ENCODE measurements at regions not wholly inside any gene's neighbourhood (a gene's known extent, or its start where the extent isn't known, plus 50 kb on each side); places are given as distances from the start of the nearest gene placed in this dataset.

DNA sequence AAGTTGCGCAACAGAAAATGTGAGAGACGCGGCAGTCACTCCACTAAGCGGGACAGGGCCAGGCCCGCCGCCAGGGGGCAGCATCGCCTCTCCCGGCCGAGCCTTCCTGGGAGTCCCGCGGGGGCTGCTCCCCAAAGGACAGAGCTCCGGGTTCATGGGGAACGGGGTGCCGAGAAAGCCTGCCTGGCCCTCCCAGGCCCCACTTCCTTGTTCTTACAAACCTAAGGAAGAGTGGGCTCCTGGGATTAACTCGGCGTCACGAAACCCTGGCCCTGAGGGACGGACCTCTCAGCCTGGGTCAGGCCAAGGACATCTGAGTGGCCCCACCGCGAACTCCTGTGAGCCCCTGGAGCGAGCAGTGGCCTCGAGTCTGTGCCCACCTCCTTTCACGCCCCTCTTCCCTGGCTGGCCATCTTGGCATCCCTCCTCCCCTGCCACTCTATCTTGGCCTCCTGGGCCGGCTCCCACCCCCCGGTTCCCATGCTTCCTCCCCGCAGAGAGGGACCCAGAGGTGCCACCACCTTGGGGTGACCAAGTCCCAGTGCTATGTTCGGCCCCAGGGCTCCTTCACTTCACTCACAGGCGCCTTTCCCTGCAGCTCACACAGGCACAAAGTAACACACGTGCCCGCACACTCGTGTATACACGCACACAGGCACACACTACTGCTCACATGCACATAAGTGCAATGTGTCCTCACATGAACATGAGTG lies 99.9 kb upstream of the FGF3 start:
- DNase-seq = peak; percentile 22 to 61

DNA sequence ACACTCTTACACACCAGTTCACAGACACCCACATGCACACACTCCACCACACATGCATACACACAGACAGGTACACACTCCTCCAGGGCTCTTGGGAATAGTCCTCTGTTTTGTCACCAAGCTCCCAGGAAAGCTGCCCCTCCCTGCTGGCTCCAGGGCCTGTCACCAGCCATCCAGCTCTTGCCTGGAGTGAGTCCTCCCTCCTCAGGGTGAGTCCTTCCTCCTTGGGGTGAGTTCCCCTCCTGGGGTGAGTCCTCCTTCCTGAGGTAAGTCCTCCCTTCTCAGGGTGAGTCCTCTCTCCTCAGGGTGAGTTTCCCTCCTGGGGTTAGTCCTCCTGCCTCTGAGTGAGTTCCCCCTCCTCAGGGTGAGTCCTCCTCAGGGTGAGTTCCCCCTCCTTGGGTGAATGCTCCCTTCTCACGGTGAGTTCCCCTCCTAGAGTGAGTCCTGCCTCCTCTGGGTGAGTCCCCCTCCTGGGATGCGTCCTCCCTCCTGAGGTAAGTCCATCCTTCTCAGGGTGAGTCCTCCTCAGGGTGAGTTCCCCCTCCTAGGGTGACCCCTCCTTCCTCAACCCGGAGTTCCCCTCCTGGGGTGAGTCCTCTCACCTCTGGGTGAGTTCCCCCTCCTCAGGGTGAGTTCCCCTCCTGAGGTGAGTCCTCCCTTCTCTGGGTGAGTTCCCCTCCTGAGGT lies 100.6 kb upstream of the FGF3 start:
- DNase-seq = no peak

DNA sequence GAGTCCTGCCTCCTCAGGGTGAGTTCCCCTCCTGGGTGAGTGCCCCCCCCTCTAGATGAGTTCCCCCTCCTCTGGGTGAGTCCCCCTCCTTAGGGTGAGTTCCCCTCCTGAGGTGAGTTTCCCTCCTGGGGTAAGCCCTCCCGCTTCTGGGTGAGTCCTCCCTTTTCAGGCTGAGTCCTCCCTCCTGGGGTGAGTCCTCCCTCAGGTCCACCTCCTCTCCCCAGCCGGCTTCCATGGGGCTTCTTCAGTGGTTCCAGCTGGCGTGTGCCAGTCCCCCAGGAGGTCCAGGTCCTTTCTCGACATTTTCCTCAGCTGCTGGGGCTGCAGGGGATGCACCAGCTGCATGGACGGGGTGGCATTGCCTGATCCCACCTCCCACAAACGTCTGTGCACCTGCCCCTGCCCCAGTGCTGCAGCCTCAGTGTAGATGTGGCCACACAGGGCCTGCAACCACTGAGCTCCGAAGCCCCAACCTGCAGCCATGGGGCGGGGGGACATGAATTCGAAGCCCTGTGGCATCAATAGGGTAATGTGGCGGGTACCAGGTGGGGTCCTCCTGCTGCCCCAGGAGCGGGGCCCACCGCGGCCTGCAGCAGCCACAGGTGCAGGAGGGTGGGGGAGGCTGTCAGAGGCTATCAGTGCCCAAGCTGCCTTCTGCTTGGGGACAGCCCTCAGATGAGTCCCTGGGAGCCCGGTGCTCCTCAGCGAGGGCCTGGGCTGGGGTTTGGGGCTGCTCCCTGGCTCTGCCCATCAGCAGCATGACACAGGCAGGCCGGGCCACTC lies 101.3 kb upstream of the FGF3 start:
- DNase-seq = no peak

DNA sequence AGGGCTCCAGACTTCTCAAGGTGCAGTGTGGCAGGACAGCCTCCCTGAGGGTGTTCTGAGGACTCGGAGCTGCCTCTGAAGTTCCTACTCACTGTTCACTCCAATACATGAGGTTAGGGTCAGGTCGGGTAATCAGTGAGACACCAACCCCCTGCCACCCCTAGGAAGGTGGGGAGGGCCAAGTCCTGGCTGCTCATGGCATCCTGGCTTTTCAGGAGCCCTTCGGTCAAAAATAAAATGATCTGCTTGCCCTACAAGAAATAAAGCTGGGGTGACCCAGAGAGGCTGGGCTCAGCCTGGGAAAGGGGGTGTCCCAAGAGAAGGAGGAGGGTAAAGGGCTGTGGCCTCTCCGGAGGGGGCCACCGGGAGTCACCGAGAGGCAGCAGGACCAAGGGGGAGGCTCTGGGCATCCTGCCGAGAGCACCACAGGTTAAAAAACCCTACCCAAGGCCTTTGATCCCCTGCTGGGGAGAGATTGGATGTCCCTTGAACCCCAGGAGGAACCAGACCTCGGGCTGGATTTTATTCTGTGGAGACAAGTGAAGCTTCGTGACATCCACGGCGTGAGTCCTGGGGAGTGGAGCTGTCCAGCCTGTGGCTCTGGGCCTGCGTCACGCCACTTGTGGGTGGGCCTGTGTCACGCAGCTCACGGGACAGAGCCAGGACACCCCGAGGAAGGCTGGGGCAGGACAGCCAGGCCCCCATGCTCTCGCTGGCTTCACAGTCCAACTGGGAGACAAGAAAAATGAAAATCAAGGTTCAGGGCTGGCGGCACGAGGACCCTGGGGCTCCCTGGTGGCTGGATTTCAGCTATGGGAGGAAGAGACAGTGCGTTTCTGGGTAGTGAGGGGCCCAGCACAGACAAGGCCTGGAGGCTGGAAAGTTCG lies 102.2 kb upstream of the FGF3 start:
- no peak for DNase-seq

DNA sequence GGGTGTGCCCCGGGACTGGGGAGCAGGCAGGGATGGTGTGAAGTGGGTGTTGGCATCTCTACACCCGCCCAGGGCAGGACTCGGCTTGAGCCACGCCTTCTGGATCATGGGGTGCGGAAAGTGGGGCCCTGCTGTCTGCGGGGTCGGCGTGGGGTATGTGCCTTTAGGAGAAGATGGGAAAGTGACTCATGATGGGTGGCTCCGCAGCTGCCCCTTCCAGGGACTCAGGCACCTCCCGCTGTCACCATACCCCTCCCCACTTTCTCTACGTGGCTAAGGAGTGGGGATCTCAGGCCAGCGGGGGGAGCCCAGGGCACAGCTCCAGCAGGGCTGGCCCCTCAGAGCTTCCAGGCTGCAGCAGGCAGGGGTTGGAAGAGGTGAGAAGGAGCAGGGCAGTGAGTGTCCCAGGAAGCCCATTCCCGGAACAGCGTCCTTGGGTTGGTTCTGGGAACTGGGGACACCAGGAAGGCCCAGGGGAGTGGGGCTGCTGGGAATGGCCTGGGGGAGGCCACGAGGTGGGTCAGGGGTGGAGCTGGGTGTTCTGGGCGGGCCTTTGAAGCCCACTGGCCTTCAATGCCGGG lies 102.9 kb upstream of the FGF3 start:
- DNase-seq = no peak

DNA sequence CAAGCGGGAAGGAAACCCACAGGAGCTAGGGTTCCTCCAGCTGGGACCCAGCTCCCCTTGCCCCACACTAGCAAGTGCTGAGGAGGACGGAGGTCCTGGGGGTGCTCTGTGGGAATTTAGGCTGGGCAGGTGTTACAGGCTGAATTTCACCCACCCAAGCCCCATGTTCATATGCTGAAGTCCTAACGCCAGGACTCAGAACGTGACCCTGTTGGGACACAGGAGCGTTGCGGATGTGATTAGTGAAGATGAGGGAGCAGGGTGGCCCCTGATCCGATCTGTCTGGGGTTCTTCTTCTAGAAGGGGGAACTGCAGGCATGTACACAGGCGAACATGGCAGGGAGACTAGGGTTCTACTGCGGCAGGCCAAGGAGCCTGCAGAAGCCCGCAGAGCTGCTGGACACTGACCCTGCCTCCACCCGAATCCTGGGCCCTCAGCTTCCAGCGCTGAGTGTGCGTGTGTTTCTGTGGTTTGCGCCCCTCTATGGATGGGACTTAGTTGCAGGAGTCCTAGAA lies 103.4 kb upstream of the FGF3 start:
- no peak for DNase-seq

DNA sequence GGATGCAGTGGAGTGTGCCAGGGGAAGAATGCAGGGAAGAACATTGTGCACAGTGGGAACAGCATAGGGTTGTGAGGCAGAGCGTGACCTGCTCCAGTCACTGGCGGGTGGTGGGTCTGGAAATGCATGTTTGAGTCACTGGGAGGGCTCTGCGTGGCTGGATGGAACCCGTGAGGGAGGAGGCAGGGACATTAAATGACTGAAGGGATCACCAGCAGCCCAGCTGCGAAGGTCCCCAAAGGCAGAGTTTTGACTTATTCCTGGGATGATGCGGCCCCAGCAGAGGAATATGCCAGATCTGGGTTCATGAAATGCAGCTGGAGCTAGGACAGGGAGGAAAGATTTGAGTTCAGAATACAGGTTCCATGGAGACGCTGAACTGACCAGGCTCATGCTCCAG lies 104.0 kb upstream of the FGF3 start:
- no peak for DNase-seq

DNA sequence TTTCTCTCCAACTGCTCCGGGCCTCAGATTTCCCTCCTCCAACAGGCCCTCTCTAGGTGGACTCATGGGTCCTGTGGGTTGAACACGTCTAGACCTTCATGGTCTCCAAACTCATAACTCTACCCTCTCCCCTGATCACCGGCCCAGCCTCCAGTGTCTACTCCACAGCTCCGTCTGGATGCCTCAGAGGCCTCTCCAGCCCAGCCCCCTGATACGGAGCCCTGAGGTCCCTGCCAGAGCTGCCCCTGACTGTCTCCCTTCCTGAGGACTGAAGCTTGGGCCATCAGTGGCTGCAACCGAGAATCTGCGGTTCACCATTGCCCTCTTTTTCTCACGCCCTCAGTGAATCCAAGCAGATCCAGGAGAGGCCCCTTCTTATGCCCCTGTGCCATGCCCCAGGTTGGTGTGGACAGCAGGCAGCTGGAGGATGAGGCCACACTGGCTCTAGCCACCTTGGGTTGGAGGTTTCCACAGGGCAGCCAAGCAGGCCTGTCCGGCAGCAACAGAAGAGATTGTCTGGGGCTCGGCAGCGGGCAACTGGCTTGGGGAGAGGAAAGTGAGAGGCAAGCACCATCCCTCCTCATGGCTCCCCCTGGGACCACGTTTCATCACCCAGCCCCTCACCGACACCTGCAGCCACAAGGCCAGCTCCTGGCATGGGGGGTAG lies 104.6 kb upstream of the FGF3 start:
- no peak for DNase-seq

DNA sequence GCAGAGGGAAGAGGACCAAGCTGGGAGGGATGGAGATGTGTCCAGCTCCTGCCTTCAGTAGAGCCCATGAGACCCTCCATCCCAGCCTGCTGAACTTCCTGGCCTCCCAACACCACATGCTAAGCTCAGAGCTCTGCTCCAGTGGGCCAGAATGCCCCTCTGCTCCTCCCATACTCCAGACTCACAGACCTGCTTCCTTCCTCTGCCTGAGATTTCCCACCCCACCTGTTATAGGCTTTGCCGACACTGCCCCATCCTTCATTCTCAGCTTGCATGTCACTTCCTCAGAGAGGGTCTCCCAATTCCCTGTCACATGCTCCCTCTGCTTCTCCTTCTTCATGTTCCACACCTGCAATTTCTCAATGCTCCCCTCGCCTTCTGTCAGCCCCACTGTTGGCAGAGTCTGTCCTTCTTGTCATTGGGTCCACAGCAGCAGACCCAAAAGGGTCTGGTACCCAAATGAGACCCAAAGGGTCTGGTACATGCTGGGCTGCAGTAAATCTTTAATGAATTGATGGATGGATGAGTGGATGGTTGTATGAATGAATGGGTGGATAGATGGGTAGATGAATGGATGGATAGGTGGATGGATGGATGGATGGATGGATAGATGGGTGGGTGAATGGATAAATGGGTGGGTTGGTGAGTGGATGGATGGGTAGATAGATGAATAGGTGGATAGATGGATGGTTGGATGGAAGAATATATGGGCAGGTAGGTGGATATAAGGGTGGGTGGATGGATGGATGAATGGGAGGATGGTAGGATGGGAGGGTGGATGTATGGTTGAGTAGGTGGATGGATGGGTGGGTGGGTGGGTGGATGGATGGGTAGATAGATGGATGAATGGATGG lies 105.3 kb upstream of the FGF3 start:
- no peak for DNase-seq

DNA sequence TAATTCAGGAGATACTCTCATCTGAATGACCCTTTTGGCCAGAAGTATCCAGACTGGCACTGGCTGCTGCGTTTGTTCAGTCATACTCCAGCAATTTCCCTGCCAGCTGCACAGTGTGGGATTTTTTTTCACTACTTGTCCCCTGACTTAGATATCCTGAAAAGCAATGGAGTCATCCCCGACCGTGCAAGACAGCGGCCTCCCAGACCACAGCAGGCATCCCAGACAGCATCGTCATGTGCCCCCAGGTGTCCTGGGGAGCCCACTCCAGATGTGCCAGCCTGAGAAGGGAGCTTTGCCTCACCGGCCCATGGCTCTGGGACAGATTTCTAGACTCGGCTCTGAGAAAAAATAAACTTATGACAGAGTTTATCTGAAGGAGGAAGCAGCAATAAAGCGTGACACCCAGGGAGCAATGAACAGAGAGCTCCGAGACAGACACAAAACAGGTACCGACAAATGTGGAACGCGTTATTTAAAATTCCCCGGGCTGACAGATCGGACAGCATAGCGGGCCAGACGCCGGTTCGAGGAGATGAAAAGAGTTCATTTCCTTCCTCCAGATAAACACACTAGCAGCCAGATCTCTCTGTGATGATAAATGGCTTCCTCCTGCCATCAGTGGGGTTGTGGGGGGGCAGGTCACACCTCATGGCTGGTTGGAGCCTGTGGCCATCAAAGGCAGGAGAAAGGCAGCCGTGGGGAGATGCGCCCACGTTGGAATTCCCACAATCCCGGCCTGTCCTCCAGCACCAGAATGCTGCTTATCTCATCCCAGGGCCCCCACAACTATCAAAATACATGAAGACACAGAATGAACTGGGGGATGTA lies 106.4 kb upstream of the FGF3 start:
- no peak for DNase-seq

DNA sequence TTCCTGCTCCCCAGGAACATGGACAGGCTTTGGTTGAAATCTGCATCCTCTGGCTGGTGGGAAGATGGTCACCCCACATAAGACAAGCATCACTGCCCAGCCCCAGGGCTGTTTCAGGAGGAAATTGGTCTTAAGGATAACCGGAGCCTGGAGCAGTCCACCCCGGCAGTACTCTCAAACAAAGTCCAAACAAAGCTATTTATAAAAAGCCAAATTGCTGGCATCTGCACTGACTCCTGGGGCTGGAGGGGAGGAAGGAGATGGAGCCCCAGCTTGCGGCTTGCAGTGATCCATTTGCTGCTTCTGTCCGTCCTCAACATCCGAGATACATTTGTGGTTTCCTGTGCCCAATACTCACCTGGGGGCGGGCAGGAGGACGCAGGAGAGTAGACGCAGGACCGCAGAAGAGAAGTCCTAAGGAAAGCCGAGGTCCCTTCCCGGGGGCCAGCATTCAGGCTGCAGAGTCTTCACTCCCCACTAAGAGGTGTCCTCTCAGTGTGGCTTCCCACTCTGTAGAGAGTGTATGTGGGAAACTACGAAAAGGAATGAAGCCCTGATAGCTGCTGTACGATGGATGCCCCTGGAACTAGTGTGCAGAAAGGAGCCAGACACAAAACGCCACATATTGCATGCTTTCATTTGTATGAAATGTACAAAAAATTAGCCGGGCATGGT lies 107.3 kb upstream of the FGF3 start:
- DNase-seq = no peak

DNA sequence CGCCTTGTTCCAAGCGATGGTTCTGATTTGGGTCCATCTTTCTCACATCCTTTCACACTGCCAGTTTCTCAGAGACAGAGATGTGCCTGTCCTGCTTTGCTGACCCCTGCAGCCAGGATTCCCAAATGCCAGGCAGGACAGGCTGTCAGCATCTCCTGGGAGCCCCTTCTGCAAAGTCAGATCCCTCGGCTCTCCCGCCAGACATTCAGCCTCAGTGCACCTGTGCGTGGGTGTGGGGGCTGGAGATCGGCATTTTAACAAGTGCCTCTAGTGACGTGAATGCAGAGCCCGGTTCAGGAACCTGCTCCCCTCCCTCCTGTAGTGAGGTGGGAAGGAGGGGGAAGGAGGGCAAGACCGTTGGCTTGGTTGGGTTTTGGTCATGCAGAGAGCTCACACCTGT lies 108.9 kb upstream of the FGF3 start:
- no peak for DNase-seq

DNA sequence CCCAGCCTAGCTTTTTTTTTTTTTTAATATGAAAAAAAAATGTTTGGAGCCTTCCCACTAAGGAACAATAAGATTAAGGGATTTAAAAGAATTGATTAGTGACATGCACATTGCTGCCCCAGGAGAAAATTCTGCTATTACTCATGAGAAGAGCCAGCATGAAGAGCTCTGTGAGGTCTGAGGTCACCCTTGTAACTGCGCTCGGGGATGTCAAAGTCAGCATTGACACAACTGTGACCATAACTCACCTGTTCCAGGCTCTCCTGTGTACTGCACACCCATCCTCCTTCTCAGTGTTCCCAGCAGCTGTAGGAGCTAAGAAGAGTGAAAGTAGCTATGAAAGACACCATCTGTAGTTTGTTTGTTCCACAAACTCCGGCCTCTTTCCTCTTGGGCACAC lies 109.8 kb upstream of the FGF3 start:
- no peak for DNase-seq

DNA sequence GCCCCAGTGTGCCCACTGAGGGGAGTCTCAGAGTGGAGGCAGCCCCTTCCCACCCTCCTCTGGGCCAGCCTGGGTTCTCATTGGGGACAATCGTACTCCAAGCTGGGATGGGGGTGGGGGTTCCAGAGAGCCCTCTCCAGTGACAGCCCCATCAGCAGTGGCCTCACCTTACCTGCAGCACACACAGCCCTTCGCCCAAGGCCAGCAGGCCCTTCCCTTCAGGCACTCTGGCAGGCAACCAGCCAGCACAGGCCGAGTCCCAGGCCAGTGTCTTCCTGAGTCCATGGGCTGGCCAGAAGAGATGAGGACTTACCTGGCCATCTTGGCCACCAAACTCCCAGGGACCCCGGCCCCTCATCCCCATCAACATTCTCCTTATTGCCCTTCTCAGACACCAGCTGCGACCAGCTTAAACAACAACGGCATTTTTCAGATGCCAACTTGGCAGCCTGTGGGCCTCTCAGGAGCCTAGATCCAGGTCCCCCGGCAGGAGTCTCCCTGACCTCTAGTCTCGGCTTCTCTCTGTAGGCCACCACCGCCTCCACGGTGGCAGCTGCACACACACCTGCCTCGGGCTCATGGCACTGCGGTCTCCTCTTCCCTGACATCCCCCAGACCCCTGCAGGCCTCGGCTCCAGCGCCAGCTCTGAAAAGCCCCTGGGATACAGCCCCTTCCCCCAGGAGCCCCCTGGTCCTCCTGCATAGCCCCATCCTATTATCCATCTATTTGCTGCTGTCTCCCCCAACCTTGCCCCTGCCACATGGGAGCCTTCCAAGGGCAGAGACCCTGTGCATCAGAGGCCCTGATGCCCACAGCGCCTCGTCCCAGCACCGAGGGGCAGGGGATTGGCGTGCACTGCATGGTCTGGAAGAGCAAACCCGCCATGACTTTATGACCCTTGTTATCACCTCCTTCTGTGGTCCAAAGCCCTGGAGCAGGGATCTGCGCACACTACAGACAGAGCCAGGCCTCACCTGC lies 111.2 kb upstream of the FGF3 start:
- DNase-seq = no peak

DNA sequence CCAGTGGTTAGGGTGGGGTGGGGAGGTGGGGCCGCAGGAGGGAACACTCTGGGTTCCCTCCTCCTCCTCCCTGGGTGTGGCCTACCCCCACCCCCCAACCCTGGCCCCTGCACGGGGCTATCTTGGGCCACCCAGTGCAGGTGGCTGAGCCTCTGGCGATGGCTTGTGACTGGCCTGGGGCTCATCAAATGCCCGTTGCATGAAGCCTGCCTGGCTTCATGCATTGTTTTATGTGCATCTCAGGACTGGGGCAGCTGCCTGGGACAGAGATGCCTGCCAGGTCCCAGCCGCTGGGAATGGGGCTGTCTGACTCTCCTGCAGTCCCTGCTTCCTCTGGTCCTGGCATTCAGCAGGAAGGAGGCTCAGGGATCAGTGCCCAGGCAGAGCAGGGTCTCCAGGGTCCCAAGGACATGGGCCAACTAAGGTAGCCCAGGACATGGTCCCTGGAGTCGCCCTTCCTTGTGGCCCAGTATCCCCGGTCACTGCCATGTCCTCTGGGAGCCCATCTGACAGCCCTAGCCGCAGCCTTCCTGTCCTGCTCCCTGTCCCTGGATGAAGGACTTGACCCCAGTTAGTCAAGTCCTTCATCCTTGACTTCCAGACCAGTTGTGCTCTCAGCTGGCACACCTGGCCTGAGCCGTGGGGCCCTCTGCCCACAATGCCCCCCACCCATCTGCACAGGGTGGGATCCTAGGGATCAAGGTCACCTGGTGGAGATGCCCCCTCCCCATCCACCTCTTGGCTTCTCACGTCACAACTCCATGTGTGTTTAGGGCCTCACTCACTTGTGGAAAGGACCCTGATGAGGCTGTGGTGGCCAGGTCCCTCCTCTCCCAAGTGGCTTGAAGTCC lies 112.1 kb upstream of the FGF3 start:
- DNase-seq = no peak

DNA sequence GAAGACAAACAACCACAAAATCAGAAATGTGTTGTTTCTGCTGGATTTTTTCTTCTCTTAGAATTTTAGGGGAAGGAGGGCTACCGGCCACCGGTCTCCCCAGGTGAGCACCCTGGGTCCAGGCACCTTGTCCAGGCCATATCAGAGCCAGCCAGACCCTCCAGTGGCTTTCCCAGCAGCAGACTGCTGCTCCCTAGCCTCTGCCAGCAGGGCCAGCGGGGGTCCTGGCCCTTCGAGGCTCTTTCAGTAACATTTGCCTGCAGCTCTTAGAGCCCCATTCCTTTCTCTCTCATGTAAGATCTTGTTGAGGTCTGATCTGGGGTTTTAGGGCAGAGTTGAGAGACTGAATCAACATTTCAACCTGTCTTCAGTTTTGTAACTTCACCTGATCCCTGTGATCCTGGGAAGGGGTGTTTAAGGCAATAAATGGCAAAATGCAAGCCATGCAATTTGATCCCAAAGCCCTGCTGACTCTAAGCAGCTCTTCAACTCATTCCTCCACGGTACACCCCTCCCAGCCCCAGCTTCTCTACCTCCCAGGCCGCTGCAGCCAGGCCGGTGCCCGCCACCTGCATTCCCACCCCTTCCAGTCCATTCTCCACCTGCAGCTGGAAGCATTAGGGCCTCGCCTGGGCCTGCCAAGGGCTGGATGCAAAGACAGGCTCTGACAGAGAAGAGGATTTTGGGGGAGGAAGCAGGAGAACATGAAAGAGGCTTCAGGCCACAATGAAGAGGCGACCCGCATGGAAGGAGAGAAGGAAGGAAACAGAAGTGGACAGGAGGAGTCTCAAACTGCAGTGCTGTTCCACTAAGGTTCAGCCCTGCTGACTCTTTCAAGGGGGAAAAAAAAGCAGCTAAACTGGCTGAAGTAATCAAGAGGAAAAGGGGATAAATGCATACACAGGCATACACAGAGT lies 113.0 kb upstream of the FGF3 start:
- DNase-seq = no peak

Data from NCI-H1930 (cell line).